ENCODE measurements at regions not wholly inside any gene's neighbourhood (a gene's known extent, or its start where the extent isn't known, plus 50 kb on each side); places are given as distances from the start of the nearest gene placed in this dataset.

GRCh38 chr14:44701563-44702263 lies 194.6 kb upstream of the FSCB start:
- no peak for DNase-seq

DNA sequence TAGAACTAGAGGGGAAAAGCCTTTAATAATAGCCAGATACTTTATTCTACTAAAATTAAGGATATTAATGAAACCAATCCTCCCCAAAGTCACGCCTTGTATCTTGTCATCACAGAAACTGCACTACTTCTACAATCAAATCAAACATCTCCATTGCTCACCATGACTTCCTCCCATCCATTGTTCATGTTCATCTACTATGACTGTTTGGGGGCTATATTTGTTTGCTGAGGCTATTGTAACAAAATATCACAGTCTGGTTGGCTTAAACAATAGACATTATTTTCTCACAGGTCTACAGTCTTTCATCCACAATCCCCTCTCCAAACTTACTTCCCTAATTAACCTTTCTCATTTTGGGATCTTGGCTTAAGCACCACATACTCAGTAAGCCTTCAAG lies 193.6 kb upstream of the FSCB start:
- no peak for DNase-seq

- no peak for DNase-seq
Measured at GRCh38 chr14:44700184-44700583, 193.1 kb upstream of the FSCB start.

- DNase-seq: no peak
Measured at GRCh38 chr14:44699391-44699790, 192.3 kb upstream of the FSCB start.

DNA sequence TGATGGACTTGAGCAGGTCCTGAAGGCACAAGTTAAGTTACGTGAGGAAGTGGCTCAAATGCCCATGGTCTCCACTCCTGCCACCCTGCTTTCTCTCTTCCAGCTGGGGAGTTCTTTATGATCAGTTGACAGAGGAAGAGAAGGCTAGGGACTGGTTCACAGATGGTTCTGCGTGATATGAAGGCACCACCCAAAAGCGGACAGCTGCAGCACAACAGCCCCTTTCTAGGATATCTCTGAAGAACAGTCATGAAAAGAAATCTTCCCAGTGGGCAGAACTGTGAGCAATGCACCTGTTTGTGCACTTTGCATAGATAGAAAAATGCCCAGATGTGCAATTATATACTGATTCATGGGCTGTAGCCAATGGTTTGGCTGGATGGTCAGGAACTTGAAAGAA lies 162.4 kb upstream of the FSCB start:
- no peak for DNase-seq

GRCh38 chr14:44663136-44663535 lies 156.1 kb upstream of the FSCB start:
- no peak for DNase-seq

- DNase-seq: no peak
Measured at GRCh38 chr14:44662250-44662891, 155.3 kb upstream of the FSCB start.

DNA sequence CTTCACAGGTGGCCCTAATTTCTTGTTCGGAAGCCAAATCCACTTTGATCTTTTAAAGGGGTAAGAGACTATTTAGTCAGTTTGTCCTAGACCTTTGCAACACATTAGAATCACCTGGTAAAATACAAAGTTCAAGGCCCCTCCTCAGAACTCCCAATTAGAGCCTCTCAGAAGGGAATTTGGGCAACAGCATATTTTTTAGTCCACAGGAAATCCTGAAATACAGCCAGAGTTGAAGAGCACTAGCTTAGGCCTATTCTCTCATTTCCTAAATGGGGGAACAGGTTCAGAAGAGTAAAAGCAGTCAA lies 151.3 kb upstream of the FSCB start:
- DNase-seq: no peak

GRCh38 chr14:44657696-44658388 lies 150.8 kb upstream of the FSCB start:
- DNase-seq: no peak

GRCh38 chr14:44657203-44657602 lies 150.1 kb upstream of the FSCB start:
- no peak for DNase-seq

DNA sequence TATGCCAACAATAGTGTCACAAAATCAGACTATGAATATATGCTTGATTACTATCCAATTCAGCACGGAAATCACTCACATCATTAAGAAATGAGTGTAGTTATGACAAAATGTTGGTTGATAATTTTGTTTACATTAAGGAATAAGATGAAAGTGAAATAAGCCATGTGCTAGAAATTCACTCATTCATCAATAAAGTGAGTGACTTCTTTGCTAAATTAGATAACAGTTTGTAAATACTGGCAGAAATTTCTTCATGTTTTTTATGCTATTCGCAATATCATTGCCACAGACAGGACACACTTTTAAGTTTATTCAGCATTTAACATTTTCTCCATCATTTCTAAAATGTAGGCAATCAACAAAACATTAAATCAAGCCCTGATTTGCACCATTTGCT lies 147.5 kb upstream of the FSCB start:
- DNase-seq: no peak

DNA sequence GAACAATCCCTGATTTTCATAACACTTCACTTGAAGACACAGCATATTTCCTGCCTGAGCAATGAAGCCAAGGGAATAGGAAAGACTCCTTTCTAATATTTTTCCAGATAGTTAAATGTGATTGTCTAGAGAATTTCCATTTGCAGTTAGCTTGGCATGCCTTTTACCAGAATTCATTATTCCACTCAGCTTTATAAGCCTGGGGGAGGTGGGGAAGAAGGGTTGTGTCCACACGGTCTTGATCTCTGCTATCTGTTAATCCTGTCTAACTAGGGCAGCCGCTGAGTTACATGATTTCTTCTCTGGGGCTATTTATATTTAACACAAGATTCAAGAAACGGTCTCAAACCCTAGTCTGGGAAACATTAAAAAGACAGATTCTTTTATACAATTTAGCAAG lies 146.6 kb upstream of the FSCB start:
- no peak for DNase-seq

DNA sequence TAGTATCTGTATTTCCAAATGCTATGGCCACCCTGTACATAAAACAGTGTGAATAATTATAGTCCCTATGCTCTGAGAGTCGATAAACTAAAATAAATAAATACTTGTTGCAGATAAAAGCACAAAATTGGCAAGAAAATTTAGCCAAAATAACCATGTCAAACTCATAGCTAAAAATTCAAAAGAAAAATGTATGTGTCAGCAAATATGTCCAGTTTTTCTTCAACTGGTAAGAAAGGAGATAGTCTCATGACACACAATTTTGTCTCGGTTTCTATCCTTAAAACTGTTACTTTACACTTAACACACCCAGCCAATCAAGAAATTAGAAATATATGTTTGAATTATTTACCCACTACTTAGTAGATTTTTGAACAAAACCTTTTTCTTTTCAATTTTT lies 145.6 kb upstream of the FSCB start:
- DNase-seq: no peak

- no peak for DNase-seq
Measured at GRCh38 chr14:44649061-44649460, 142.0 kb upstream of the FSCB start.

DNA sequence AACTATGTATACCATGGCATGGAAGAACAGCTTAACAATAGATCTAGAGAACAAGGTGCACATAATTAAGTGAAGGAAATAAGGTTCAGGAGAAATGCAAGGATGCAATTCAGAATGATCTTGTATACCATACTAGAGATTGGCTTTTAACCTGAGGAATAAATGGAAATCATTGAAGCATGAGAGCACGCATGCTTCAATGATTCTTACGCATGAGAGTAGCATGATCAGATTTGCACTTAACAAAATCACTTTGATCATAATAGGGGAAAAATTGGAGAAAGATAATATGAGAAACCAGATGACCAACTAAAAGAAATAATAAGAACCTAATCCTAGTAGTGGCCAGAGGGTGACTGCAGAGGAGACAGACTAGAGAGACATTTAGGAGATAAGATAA lies 133.3 kb upstream of the FSCB start:
- DNase-seq: no peak

GRCh38 chr14:44639781-44640385 lies 132.8 kb upstream of the FSCB start:
- DNase-seq: no peak

DNA sequence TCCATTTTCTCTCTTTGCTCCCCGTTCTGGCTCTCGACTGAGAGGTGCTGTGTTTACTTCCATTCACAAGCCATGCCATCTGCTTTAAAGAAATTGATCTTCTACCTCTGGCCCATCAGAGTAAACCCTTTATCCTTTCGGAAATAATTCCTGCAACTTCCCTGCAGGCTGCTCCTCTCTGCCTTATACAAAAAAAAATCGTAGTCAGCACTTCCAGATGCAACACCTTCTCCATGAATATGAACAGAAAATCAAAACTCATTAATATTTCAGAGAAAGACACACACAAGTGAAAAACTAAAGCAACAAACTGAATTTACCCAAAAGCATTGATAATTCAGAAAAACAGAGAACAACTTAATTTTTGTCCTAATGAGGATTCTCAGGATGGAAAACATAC lies 127.6 kb upstream of the FSCB start:
- no peak for DNase-seq

- DNase-seq: no peak
Measured at GRCh38 chr14:44626423-44626822, 119.3 kb upstream of the FSCB start.

GRCh38 chr14:44625098-44625497 lies 118.0 kb upstream of the FSCB start:
- no peak for DNase-seq

DNA sequence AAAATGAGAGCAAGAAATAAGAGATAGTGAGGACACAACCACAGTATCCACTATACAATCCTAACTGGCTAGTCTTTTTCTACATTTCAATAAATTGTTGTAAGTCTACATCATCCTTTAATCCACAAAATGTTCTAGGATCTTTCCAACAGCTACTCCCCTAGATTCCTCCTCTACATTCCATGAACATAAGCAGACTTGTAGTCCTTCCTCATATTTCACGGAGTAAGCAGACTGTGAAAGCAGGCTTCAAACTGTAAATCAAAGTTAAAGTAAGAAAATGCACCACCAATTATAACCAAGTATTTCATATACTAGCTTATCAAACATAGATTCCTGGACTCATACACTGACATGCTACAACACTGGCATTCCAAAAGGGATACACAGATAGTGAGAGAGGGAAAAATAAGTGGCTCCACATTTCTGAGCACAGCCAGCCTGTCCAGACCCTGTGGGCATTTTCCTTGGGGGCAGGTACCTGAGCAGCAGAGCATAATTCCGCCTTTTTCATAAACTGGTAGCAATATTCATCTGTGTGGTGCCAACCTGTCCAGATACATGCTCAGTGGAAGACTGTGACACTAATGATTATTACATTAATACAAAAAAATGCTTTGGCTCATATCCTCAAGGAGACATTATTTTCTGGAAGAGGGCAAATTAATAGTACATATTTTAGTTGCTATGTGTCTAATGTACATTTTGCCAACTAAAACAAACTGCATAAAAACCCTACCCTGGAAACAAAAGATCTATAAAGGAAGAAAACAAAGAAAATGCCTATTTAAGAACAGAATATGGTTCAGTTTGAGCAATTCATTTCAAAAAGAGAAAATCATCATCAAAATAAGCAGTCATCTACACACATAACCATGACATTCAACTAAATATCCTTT lies 113.3 kb upstream of the FSCB start:
- DNase-seq: no peak

GRCh38 chr14:44616204-44616603 lies 109.1 kb upstream of the FSCB start:
- DNase-seq: no peak

DNA sequence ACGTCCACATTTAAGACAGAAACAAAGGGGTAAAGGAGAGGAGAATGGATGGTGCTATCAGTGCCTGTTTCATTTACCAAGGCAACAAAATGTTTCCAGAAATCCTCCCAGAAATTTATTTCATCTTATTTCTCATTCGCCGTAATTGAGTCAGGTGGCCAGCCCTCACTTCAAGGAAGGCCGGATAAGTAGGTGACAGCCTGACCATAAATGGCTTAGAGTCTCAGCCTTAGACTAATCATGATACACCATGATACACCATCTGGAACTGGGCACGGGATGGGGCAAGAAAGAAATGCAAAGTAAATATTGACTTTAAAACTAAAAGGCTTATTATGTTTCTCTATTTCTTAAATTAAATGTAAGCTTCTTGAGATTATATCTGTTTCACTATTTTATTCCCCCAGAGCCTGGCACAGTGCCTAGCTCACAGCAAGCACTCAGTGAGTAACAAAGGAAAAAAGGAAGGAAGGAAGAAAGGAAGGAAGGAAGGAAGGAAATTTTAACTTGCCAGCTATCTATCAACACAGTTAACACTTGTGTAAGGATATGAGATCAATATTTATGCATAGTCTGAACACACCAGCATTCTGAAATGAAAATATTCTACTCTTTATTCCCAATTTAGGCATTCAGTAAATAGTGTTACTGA lies 106.1 kb upstream of the FSCB start:
- DNase-seq: no peak

- no peak for DNase-seq
Measured at GRCh38 chr14:44612002-44612401, 104.9 kb upstream of the FSCB start.

Data from activated naive CD4-positive, alpha-beta T cell (primary cell).